SH-SY5Y (cell line): ENCODE measurements at regions not wholly inside any gene's neighbourhood (a gene's known extent, or its start where the extent isn't known, plus 50 kb on each side); places are given as distances from the start of the nearest gene placed in this dataset.

Source experiments
- GATA2 ChIP-seq: IDR thresholded peaks from 2 replicates; pipeline ENCODE4 v1.6.1; 2011; ENCODE audit warnings: mild to moderate bottlenecking, low read depth, low read length
- GATA3 ChIP-seq: IDR thresholded peaks from 2 replicates; pipeline ENCODE4 v1.6.1; 2011; ENCODE audit warnings: low read depth, mild to moderate bottlenecking, low read length, moderate library complexity

GRCh38 chr18:57270156-57270555 lies 82.2 kb upstream of the ST8SIA3 start:
- no peak for TF ChIP-seq GATA3
- no peak for TF ChIP-seq GATA2

DNA sequence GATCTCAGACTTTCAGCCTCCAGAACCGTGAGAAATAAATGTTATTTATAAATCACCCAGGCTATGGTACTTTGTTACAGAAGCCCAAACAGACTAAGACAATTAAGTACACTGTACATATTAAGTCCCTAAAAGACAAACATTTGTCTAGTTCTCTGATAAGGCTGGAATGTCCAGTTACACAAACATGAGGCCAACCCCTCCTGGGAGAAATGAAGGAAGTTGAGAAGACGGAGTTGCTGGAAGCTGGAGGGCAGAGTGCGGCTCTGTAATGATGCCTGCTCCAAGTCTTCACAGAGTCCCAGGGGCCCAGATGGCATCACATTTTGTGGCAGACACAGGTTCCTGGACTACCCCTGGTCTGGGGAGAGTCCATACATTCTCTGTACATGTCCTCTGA lies 79.2 kb upstream of the ST8SIA3 start:
- TF ChIP-seq GATA2 (no peak), GATA3 (no peak)

- no peak for TF ChIP-seq GATA3
- TF ChIP-seq GATA2, result no peak
Measured at GRCh38 chr18:57275111-57275510, 77.2 kb upstream of the ST8SIA3 start.

DNA sequence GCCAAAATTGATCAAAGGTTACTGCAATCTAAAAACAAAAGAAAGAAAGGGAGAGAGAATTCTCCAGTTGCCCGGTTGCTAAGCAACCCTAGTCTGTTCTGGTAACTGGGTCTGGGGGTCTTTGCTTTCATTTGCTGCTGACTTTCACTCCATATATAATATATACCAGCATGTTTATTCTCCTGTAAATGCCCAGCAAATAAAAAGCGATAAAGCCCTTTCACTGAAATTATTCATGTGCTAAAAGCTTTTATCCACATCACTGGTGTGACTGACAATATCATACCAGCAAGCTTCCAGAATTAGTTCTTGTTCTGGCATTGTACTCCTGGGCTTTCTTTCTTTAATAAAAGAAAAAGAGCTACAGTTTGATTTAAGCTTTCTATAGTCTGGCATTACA lies 75.5 kb upstream of the ST8SIA3 start:
- no peak for TF ChIP-seq GATA2
- TF ChIP-seq GATA3, result no peak

DNA sequence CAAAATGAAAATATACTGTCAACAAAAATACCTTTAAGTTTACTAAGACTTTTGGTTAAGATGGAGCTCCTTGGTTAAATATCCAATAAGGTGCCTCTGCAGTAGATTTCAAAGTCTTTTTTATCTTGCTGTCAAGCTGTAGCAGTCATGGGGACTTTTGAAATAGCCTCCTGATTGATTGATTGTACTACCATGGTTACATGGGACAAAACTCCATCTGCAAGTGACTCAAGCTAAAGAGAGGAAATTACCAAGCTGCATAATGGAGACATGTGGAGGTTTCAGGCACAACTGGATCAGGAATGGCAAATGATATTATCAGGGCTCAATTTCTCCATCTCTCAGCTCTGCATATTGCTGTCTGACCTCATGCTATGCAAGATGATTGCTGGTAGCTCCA lies 73.4 kb upstream of the ST8SIA3 start:
- TF ChIP-seq GATA3 (no peak), GATA2 (no peak)

DNA sequence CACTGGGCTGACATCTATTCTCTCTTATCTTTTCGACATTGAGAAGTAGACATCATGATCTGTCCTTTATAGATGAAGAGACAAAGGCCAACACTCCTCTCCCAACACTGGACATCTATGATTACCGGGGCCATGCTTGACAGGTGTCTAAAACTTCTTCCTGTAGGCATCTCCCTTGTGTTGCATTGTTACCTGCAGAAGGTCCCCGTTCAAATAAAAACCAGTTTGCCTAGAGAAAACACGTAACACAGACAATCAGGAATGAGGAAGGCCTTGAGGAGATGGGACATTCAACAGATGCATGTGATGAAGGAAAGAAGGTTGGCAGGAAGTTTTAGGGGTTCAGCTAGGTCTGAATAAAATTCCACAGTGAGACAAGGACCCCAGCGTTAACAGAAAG lies 70.8 kb upstream of the ST8SIA3 start:
- TF ChIP-seq GATA3, result no peak
- TF ChIP-seq GATA2, result no peak

DNA sequence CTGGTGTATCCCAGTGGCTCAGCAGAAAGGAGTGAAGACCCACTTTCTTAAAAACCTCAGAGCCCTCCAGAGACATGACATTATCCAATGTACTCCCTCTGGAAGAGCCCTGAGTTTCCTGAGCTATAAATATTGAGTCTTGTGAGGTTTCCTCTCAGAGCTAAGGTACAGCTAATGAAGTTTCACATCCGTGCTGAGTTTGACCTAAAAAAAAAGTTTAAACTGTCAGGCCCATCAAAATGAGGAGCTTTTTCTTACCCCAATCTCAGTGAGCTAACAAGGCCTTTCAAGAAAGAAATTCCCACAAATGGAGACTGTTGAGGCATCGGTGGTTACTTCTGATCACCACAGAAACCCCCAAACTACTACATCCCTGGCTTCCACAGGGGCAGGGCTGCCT lies 65.4 kb upstream of the ST8SIA3 start:
- TF ChIP-seq GATA2 (no peak), GATA3 (no peak)

- no peak for TF ChIP-seq GATA3
- TF ChIP-seq GATA2, result no peak
Measured at GRCh38 chr18:57287766-57288165, 64.6 kb upstream of the ST8SIA3 start.

DNA sequence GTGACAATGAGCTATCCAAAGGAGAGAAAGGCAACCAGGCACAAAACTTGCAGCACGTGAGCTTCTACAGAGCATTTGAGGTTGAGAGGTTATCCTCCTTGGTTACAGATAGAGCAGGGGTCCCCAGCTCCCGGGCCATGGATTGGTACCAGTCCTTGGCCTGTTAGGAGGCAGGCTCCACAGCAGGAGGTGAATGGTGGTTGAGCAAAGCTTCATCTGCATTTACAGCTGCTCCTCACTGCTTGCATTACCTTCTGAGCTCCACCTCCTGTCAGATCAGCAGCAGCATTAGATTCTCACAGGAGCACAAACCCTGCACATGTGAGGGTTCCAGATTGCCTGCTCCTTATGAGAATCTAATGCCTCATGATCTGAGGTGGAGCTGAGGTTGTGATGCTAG lies 57.8 kb upstream of the ST8SIA3 start:
- no peak for TF ChIP-seq GATA3
- no peak for TF ChIP-seq GATA2

DNA sequence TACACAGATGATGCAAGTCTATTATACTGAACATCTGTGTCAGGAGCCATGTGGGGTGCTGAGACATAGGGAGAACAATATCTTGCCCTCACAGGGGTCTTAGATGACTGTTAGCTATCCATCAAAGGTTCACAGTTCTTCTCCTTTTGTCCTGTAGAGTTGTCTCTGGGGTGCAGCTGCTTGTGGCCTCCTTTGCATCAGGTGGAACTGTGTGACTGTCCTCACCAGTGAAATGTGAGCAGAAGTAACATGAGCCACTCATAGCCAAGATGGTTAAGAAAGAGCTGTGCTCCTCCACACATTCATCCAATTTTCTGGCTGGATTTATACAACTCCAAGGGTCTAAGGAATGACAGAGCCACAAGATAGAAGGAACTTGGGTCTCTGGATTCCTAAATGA lies 56.0 kb upstream of the ST8SIA3 start:
- TF ChIP-seq GATA2 (no peak), GATA3 (no peak)

DNA sequence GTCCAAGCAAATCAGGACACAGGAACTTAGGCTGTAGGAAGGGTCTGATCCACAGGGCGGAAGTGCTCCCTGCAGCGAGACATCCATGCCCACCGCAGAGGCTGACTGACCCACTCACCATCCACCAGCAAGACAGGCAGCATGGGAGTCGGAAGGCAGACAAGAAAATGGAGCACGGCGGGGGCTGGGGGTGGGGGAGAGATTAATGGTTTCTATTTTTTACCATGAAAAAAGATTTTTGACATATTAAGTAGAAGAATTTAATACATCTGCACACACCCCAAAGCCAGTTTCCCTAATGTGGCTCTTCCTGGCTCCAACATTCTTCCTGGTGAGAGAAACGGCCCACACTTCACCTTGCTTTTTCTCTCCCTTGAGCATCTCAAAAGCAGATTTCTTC lies 55.1 kb upstream of the ST8SIA3 start:
- TF ChIP-seq GATA2, result no peak
- TF ChIP-seq GATA3, result no peak

- TF ChIP-seq GATA3, result no peak
- no peak for TF ChIP-seq GATA2
Measured at GRCh38 chr18:57299931-57300330, 52.4 kb upstream of the ST8SIA3 start.

DNA sequence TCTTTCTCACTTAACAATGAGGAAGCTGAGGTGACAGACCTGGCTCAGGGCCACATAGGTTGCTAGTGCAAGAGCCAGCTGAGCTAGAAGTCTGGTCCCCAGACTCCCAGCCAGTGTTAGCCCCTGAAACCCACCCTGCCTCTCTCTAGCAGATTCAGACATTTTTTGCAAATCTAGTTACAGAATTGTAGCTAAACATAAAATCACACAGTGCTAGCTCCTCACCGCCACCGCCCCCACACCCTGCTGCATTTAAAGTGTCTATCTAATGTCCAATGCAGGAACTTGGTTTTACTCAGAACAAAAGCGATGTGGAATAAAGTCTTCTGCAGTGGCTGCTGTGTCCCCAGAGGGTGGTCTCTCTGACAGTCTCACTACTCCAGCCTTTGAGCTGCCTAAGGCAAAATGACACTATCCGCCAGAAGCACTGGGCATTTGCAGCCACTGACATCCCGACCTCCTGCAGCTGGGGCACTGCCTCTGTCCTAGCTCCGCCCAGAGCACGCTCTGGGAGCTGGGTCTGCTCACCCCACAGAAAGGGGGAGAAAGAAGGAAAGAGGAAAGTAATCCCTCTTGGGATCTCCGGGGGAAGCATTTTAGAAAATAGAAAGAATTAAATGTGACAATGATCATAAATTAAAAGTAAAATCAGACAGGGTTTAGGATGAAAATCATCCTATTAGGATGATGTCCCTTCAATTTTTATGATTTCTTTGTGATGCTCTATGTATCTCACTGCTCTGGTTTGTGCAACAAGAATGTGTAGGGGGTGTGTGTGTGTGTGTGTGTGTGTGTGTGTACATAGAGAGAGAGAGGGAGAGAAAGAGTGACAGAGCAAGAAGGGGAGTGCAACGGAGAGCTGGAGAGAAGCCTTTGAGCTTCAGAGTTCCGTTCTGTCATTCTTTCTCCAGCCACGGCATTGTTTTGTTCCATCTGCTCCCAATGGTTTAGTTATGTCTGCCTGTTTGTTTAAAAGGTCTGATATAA lies 50.5 kb upstream of the ST8SIA3 start:
- no peak for TF ChIP-seq GATA2
- no peak for TF ChIP-seq GATA3
